ENCODE measurements at regions not wholly inside any gene's neighbourhood (a gene's known extent, or its start where the extent isn't known, plus 50 kb on each side); places are given as distances from the start of the nearest gene placed in this dataset.

DNA sequence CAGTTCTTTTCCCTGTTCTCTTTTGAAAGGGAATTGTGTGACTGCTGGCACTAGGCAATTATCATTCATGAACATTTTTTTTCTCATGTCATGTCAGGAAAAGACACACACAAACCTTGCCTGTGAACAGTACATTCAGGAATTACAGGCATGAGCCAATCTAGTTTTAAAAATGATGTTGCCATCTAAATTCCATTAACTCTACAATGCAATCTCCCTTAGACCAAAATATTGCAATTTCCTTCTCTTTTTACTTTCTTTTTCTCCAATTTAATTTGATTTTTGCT lies 127.5 kb upstream of the STMND1 start:
- no peak overlapping the region for H3K27ac ChIP-seq
- no peak overlapping the region for H3K4me3 ChIP-seq
- no peaks in the 10 kb centered on the region for H3K9me3 ChIP-seq (replicated peaks in 1 of 3)
- intact Hi-C loops (cut with DNase I) = no loop called here
- H3K36me3 ChIP-seq (replicated peaks in 1 of 2) = no peaks in the 10 kb centered on the region
- H3K4me1 ChIP-seq (replicated peaks in 1 of 2) = peaks cover 0 to 4% of the 10 kb centered on the region in 2 donors
- TF ChIP-seq POLR2A (IDR thresholded peaks at IDR 0.05) = no peak
- TF ChIP-seq, protein P1, sequence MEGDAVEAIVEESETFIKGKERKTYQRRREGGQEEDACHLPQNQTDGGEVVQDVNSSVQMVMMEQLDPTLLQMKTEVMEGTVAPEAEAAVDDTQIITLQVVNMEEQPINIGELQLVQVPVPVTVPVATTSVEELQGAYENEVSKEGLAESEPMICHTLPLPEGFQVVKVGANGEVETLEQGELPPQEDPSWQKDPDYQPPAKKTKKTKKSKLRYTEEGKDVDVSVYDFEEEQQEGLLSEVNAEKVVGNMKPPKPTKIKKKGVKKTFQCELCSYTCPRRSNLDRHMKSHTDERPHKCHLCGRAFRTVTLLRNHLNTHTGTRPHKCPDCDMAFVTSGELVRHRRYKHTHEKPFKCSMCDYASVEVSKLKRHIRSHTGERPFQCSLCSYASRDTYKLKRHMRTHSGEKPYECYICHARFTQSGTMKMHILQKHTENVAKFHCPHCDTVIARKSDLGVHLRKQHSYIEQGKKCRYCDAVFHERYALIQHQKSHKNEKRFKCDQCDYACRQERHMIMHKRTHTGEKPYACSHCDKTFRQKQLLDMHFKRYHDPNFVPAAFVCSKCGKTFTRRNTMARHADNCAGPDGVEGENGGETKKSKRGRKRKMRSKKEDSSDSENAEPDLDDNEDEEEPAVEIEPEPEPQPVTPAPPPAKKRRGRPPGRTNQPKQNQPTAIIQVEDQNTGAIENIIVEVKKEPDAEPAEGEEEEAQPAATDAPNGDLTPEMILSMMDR (IDR thresholded peaks at IDR 0.05) = no peak
- DNase-seq = no peak
- H3K27me3 ChIP-seq = peaks cover 3% of the 10 kb centered on the region

DNA sequence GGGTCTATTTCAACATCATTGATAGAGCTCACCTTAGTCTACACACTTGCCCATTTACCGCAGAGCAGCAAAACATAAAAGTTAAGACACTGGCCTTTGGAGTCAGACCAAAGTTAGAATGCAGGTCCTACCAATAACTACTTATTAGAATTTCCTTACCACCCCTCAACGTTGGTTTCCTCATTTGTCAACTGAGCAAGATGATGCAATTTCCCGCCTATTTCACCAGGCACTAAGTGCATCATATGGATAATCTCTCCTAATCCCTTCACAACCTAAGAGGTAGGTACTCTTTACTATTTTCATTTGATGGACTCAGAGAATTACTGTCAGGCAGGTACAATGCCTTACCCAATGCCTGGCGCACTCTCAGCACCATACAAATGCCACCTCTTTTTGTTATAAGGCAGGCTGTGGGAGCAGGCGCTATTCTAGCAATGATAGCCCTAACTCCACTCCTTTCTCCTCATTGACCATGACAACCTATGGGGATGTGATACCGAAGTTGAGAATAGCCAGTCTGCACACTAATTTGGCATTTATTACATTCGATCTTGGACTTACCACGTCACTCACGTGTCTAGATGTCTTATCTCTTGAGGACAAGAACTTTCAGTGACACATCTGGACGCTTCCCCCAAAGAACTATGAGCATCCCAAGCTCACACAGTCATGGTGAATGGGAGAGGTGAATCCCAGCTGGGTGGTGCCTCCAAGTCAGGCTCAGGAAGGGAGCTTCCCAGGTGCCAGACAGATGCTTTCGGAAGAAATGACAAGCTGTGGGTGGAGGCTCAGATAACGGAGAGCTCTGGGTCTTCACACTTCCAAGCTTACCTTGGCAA lies 128.1 kb upstream of the STMND1 start:
- no peak overlapping the region for H3K27ac ChIP-seq
- peaks cover 3% of the 10 kb centered on the region for H3K27me3 ChIP-seq
- H3K4me1 ChIP-seq (replicated peaks in 1 of 2) = peaks cover 0 to 4% of the 10 kb centered on the region in 2 donors
- DNase-seq = no peak
- 69 to 82% (median 77%) methylated on average over 12 of the region's 12 CpGs for WGBS, 4 donors
- no peaks in the 10 kb centered on the region for H3K9me3 ChIP-seq (replicated peaks in 1 of 3)
- TF ChIP-seq, protein P1 (IDR thresholded peaks at IDR 0.05) = no peak
- no peak for TF ChIP-seq POLR2A (IDR thresholded peaks at IDR 0.05)
- no peaks in the 10 kb centered on the region for H3K36me3 ChIP-seq (replicated peaks in 1 of 2)
- H3K4me3 ChIP-seq = no peak overlapping the region
- intact Hi-C loops (cut with DNase I) = no loop called here

DNA sequence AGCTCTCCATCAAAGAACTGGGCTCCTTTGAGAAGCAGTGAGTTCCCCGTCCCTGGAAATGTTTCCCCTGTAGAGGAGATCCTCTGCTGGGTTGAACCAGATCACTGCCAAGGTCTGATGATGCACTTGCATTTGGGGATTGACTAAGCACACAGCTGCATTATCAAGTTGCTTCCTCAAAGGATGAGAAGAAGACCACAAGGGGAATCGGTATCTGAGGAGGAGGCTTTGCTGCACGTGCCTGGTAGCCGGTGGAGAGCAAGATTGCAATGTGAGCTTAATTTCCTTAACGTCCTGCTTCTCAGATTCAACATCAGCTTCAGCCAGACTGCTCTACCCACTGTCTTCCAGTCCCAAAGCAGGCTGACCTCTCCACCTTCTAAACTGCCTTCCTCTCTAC lies 128.8 kb upstream of the STMND1 start:
- 76 to 82% (median 79%) methylated on average over 5 of the region's 5 CpGs for WGBS, 4 donors
- no peak for DNase-seq
- no peak overlapping the region for H3K4me3 ChIP-seq
- H3K4me1 ChIP-seq (replicated peaks in 1 of 2) = peaks cover 0 to 4% of the 10 kb centered on the region in 2 donors
- no peaks in the 10 kb centered on the region for H3K9me3 ChIP-seq (replicated peaks in 1 of 3)
- no peak for TF ChIP-seq POLR2A (IDR thresholded peaks at IDR 0.05)
- TF ChIP-seq, protein P1 (IDR thresholded peaks at IDR 0.05) = no peak
- H3K27ac ChIP-seq = no peak overlapping the region
- peaks cover 3% of the 10 kb centered on the region for H3K27me3 ChIP-seq
- intact Hi-C loops (cut with DNase I) = no loop called here
- no peaks in the 10 kb centered on the region for H3K36me3 ChIP-seq (replicated peaks in 1 of 2)

DNA sequence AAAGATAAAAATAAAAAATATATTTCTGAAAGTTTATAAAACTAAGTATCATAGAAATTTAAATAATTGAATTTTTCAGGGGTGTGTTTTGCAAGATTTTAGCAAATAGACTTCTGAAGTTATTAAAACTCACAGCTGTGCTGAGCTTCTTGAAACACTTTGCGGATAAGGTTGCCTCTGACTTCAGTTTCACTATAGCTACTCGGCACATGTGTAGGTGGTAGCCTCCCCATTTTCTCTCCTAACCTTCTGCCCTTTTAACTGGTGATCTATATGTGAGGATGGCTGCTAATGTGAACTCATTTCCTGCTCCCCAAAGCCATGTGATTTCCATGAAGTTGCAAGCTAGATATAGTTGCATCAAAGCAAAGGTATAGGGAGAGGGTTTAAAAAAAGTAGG lies 129.3 kb upstream of the STMND1 start:
- no peak for DNase-seq
- Histone ChIP-seq H3K4me3 (no peak overlapping the region), H3K4me1 (replicated peaks in 1 of 2) (peaks cover 0 to 4% of the 10 kb centered on the region in 2 donors), H3K9me3 (replicated peaks in 1 of 3) (no peaks in the 10 kb centered on the region), H3K27ac (no peak overlapping the region), H3K27me3 (peaks cover 3% of the 10 kb centered on the region), H3K36me3 (replicated peaks in 1 of 2) (no peaks in the 10 kb centered on the region)
- intact Hi-C loops (cut with DNase I) = no loop called here
- 77 to 100% (median 95%) methylated on average over 2 of the region's 2 CpGs for WGBS, 4 donors
- no peak for TF ChIP-seq POLR2A (IDR thresholded peaks at IDR 0.05)
- TF ChIP-seq, protein P1 (IDR thresholded peaks at IDR 0.05) = no peak

Measured in adrenal gland (tissue), 9 donors.